ENCODE measurements at regions not wholly inside any gene's neighbourhood (a gene's known extent, or its start where the extent isn't known, plus 50 kb on each side); places are given as distances from the start of the nearest gene placed in this dataset.
A peak's percentile ranks its signal among the peaks of the same experiment; 100 is the strongest.

- H3K9me3 Mint-ChIP-seq: peaks cover 2 to 19% (median 4%) of the 10 kb centered on the region in 7 donors
- DNase-seq (no peak), ATAC-seq (ENCODE audit: low read depth in 2 of 2) (no peak)
- no peaks in the 10 kb centered on the region for H3K4me1 Mint-ChIP-seq
- no peak overlapping the region for H3K4me3 Mint-ChIP-seq
- no peaks in the 10 kb centered on the region for H3K27me3 Mint-ChIP-seq
- H3K27ac Mint-ChIP-seq: no peak overlapping the region
- H3K36me3 Mint-ChIP-seq: no peaks in the 10 kb centered on the region
These were observed 459.8 kb downstream of the PABPC4L start for GRCh38 chr4:133741766-133742165.

GRCh38 chr4:133720001-133720400, 481.6 kb downstream of the PABPC4L start:
- peaks cover 0 to 7% (median 0%) of the 10 kb centered on the region in 7 donors for H3K9me3 Mint-ChIP-seq
- no peaks in the 10 kb centered on the region for H3K27me3 Mint-ChIP-seq
- H3K27ac Mint-ChIP-seq: no peak overlapping the region
- no peak for DNase-seq
- H3K4me1 Mint-ChIP-seq: no peaks in the 10 kb centered on the region
- H3K4me3 Mint-ChIP-seq: no peak overlapping the region
- no peak for ATAC-seq (ENCODE audit: low read depth in 2 of 2)
- no peaks in the 10 kb centered on the region for H3K36me3 Mint-ChIP-seq

GRCh38 chr4:133719098-133719497, 482.5 kb downstream of the PABPC4L start:
- H3K4me1 Mint-ChIP-seq: no peaks in the 10 kb centered on the region
- H3K27ac Mint-ChIP-seq: no peak overlapping the region
- no peak for ATAC-seq (ENCODE audit: low read depth in 2 of 2)
- H3K27me3 Mint-ChIP-seq: no peaks in the 10 kb centered on the region
- no peaks in the 10 kb centered on the region for H3K36me3 Mint-ChIP-seq
- DNase-seq: no peak
- peaks cover 0 to 7% (median 0%) of the 10 kb centered on the region in 7 donors for H3K9me3 Mint-ChIP-seq
- no peak overlapping the region for H3K4me3 Mint-ChIP-seq

GRCh38 chr4:133714211-133714610, 487.4 kb downstream of the PABPC4L start:
- no peaks in the 10 kb centered on the region for H3K27me3 Mint-ChIP-seq
- peaks cover 0 to under 1% (median 0%) of the 10 kb centered on the region in 7 donors for H3K9me3 Mint-ChIP-seq
- ATAC-seq (ENCODE audit: low read depth in 2 of 2): no peak
- no peak for DNase-seq
- no peaks in the 10 kb centered on the region for H3K36me3 Mint-ChIP-seq
- no peaks in the 10 kb centered on the region for H3K4me1 Mint-ChIP-seq
- H3K4me3 Mint-ChIP-seq: no peak overlapping the region
- H3K27ac Mint-ChIP-seq: no peak overlapping the region

GRCh38 chr4:133713340-133713739, 488.2 kb downstream of the PABPC4L start:
- no peak overlapping the region for H3K4me3 Mint-ChIP-seq
- no peak overlapping the region for H3K27ac Mint-ChIP-seq
- no peak for DNase-seq
- H3K9me3 Mint-ChIP-seq: peaks cover 0 to 5% (median 0%) of the 10 kb centered on the region in 7 donors
- no peaks in the 10 kb centered on the region for H3K27me3 Mint-ChIP-seq
- no peaks in the 10 kb centered on the region for H3K36me3 Mint-ChIP-seq
- no peaks in the 10 kb centered on the region for H3K4me1 Mint-ChIP-seq
- no peak for ATAC-seq (ENCODE audit: low read depth in 2 of 2)

GRCh38 chr4:133711817-133712216, 489.8 kb downstream of the PABPC4L start:
- ATAC-seq (ENCODE audit: low read depth in 2 of 2) (no peak), DNase-seq (no peak)
- H3K4me1 Mint-ChIP-seq: no peaks in the 10 kb centered on the region
- no peaks in the 10 kb centered on the region for H3K36me3 Mint-ChIP-seq
- no peak overlapping the region for H3K27ac Mint-ChIP-seq
- peaks cover 0 to 5% (median 0%) of the 10 kb centered on the region in 7 donors for H3K9me3 Mint-ChIP-seq
- H3K27me3 Mint-ChIP-seq: no peaks in the 10 kb centered on the region
- no peak overlapping the region for H3K4me3 Mint-ChIP-seq

GRCh38 chr4:133694416-133694815, 507.2 kb downstream of the PABPC4L start:
- H3K27me3 Mint-ChIP-seq: no peaks in the 10 kb centered on the region
- no peaks in the 10 kb centered on the region for H3K36me3 Mint-ChIP-seq
- no peaks in the 10 kb centered on the region for H3K4me1 Mint-ChIP-seq
- H3K27ac Mint-ChIP-seq: no peak overlapping the region
- ATAC-seq (ENCODE audit: low read depth in 2 of 2) (no peak), DNase-seq (no peak)
- H3K4me3 Mint-ChIP-seq: no peak overlapping the region
- peaks cover 0 to 9% (median 3%) of the 10 kb centered on the region in 7 donors for H3K9me3 Mint-ChIP-seq

GRCh38 chr4:133683967-133684366, 517.6 kb downstream of the PABPC4L start:
- ATAC-seq (ENCODE audit: low read depth in 2 of 2) (no peak), DNase-seq (no peak)
- Mint-ChIP-seq H3K9me3 (peaks cover 6 to 24% (median 12%) of the 10 kb centered on the region in 7 donors), H3K4me3 (no peak overlapping the region), H3K4me1 (no peaks in the 10 kb centered on the region), H3K27ac (no peak overlapping the region), H3K36me3 (no peaks in the 10 kb centered on the region), H3K27me3 (no peaks in the 10 kb centered on the region)

GRCh38 chr4:133668061-133668851, 519.2 kb downstream of the PCDH10 start:
- no peak overlapping the region for H3K27ac Mint-ChIP-seq
- H3K27me3 Mint-ChIP-seq: no peaks in the 10 kb centered on the region
- H3K36me3 Mint-ChIP-seq: no peaks in the 10 kb centered on the region
- no peak for ATAC-seq (ENCODE audit: low read depth in 2 of 2)
- H3K4me3 Mint-ChIP-seq: no peak overlapping the region
- no peaks in the 10 kb centered on the region for H3K4me1 Mint-ChIP-seq
- no peak for DNase-seq
- peaks cover 0 to 2% (median 0%) of the 10 kb centered on the region in 7 donors for H3K9me3 Mint-ChIP-seq

GRCh38 chr4:133647206-133647605, 498.1 kb downstream of the PCDH10 start:
- H3K9me3 Mint-ChIP-seq: peaks cover 0 to 2% (median 0%) of the 10 kb centered on the region in 7 donors
- ATAC-seq (ENCODE audit: low read depth in 2 of 2) (no peak), DNase-seq (no peak)
- H3K4me3 Mint-ChIP-seq: no peak overlapping the region
- no peaks in the 10 kb centered on the region for H3K4me1 Mint-ChIP-seq
- no peaks in the 10 kb centered on the region for H3K27me3 Mint-ChIP-seq
- peak overlapping the region in 1 of 6 donors; percentile 33 for H3K27ac Mint-ChIP-seq
- H3K36me3 Mint-ChIP-seq: no peaks in the 10 kb centered on the region

- Mint-ChIP-seq H3K9me3 (peaks cover 0 to 2% (median 0%) of the 10 kb centered on the region in 7 donors), H3K27ac (no peak overlapping the region), H3K36me3 (no peaks in the 10 kb centered on the region), H3K27me3 (no peaks in the 10 kb centered on the region), H3K4me3 (no peak overlapping the region), H3K4me1 (no peaks in the 10 kb centered on the region)
- no peak for DNase-seq
- no peak for ATAC-seq (ENCODE audit: low read depth in 2 of 2)
These were observed 492.1 kb downstream of the PCDH10 start for GRCh38 chr4:133641191-133641590.

- H3K27me3 Mint-ChIP-seq: no peaks in the 10 kb centered on the region
- no peak for ATAC-seq (ENCODE audit: low read depth in 2 of 2)
- no peak overlapping the region for H3K4me3 Mint-ChIP-seq
- peak overlapping the region in 1 of 6 donors; percentile 3 for H3K27ac Mint-ChIP-seq
- H3K9me3 Mint-ChIP-seq: peaks cover 0 to 4% (median 0%) of the 10 kb centered on the region in 7 donors
- DNase-seq: no peak
- no peaks in the 10 kb centered on the region for H3K4me1 Mint-ChIP-seq
- H3K36me3 Mint-ChIP-seq: no peaks in the 10 kb centered on the region
These were observed 489.7 kb downstream of the PCDH10 start for GRCh38 chr4:133638751-133639150.

GRCh38 chr4:133637161-133637560, 488.1 kb downstream of the PCDH10 start:
- no peaks in the 10 kb centered on the region for H3K4me1 Mint-ChIP-seq
- DNase-seq (no peak), ATAC-seq (ENCODE audit: low read depth in 2 of 2) (no peak)
- H3K9me3 Mint-ChIP-seq: peaks cover 0 to 4% (median 0%) of the 10 kb centered on the region in 7 donors
- no peaks in the 10 kb centered on the region for H3K27me3 Mint-ChIP-seq
- no peak overlapping the region for H3K4me3 Mint-ChIP-seq
- no peaks in the 10 kb centered on the region for H3K36me3 Mint-ChIP-seq
- H3K27ac Mint-ChIP-seq: no peak overlapping the region

GRCh38 chr4:133624744-133625143, 475.6 kb downstream of the PCDH10 start:
- no peaks in the 10 kb centered on the region for H3K4me1 Mint-ChIP-seq
- H3K27me3 Mint-ChIP-seq: no peaks in the 10 kb centered on the region
- ATAC-seq (ENCODE audit: low read depth in 2 of 2): no peak
- no peak for DNase-seq
- peaks cover 0 to 8% (median 4%) of the 10 kb centered on the region in 7 donors for H3K9me3 Mint-ChIP-seq
- H3K36me3 Mint-ChIP-seq: no peaks in the 10 kb centered on the region
- H3K27ac Mint-ChIP-seq: no peak overlapping the region
- H3K4me3 Mint-ChIP-seq: no peak overlapping the region
